NAMALWA (cell line): ENCODE measurements at regions not wholly inside any gene's neighbourhood (a gene's known extent, or its start where the extent isn't known, plus 50 kb on each side); places are given as distances from the start of the nearest gene placed in this dataset.
"Not testable (repeated sequence)": the region's sequence is repeated elsewhere in the genome, so short reads cannot be mapped to it uniquely, and the experiment has no call there.

ENCODE experiments used
- DNase-seq: peaks from one replicate; pipeline ENCODE4 v3.0.0-alpha.2; 2015; ENCODE audit warnings: low spot score

GRCh38 chr17:18546514-18547398, 70.2 kb downstream of the LGALS9C start:
- DNase-seq = not testable (repeated sequence)

GRCh38 chr17:18557086-18557485, 80.5 kb downstream of the LGALS9C start:
- not testable (repeated sequence) for DNase-seq

GRCh38 chr17:18563381-18564098, 80.7 kb downstream of the TBC1D28 start:
- DNase-seq = peak; percentile 75

- DNase-seq = peak; percentile 64
Observed at GRCh38 chr17:18564099-18564448, 80.1 kb downstream of the TBC1D28 start.

GRCh38 chr17:18568108-18568995, 75.8 kb downstream of the TBC1D28 start:
- not testable (repeated sequence) for DNase-seq

GRCh38 chr17:18569489-18569913, 74.7 kb downstream of the TBC1D28 start:
- DNase-seq = peak; percentile 0

- not testable (repeated sequence) for DNase-seq
Observed at GRCh38 chr17:18572536-18572935, 71.7 kb downstream of the TBC1D28 start.

GRCh38 chr17:18574137-18574536, 70.1 kb downstream of the TBC1D28 start:
- not testable (repeated sequence) for DNase-seq
